NCI-H510A (cell line): ENCODE measurements at regions not wholly inside any gene's neighbourhood (a gene's known extent, or its start where the extent isn't known, plus 50 kb on each side); places are given as distances from the start of the nearest gene placed in this dataset.
"Not testable (repeated sequence)": the region's sequence is repeated elsewhere in the genome, so short reads cannot be mapped to it uniquely, and the experiment has no call there.

Source experiments
- DNase-seq: peaks from one replicate; lab custom pipeline; 2025; lab: John Stamatoyannopoulos, UW

GRCh38 chr1:120465900-120466299, 51.1 kb downstream of the NBPF8 start:
- not testable (repeated sequence) for DNase-seq

- not testable (repeated sequence) for DNase-seq
Measured at GRCh38 chr1:120477663-120478062, 62.8 kb downstream of the NBPF8 start.

GRCh38 chr1:120478400-120478799, 63.6 kb downstream of the NBPF8 start:
- not testable (repeated sequence) for DNase-seq

GRCh38 chr1:120487542-120487941, 72.7 kb downstream of the NBPF8 start:
- DNase-seq, result not testable (repeated sequence)

- not testable (repeated sequence) for DNase-seq
Measured at GRCh38 chr1:120489217-120489616, 74.4 kb downstream of the NBPF8 start.

- not testable (repeated sequence) for DNase-seq
Measured at GRCh38 chr1:120497145-120497544, 82.3 kb downstream of the NBPF8 start.

- not testable (repeated sequence) for DNase-seq
Measured at GRCh38 chr1:120503284-120503683, 88.4 kb downstream of the NBPF8 start.

GRCh38 chr1:120506352-120506751, 91.5 kb downstream of the NBPF8 start:
- DNase-seq, result not testable (repeated sequence)

GRCh38 chr1:120508351-120508750, 93.5 kb downstream of the NBPF8 start:
- DNase-seq, result not testable (repeated sequence)

- not testable (repeated sequence) for DNase-seq
Measured at GRCh38 chr1:120509258-120509657, 94.4 kb downstream of the NBPF8 start.

GRCh38 chr1:120513099-120513498, 98.3 kb downstream of the NBPF8 start:
- not testable (repeated sequence) for DNase-seq

- not testable (repeated sequence) for DNase-seq
Measured at GRCh38 chr1:120513531-120513930, 98.7 kb downstream of the NBPF8 start.

GRCh38 chr1:120519196-120519595, 104.4 kb downstream of the NBPF8 start:
- not testable (repeated sequence) for DNase-seq

GRCh38 chr1:120524416-120524815, 109.6 kb downstream of the NBPF8 start:
- not testable (repeated sequence) for DNase-seq

- not testable (repeated sequence) for DNase-seq
Measured at GRCh38 chr1:120525386-120525785, 110.6 kb downstream of the NBPF8 start.

GRCh38 chr1:120529475-120530089, 114.7 kb downstream of the NBPF8 start:
- not testable (repeated sequence) for DNase-seq

- DNase-seq, result not testable (repeated sequence)
Measured at GRCh38 chr1:120531455-120531854, 116.6 kb downstream of the NBPF8 start.

- DNase-seq, result not testable (repeated sequence)
Measured at GRCh38 chr1:120534361-120535047, 119.7 kb downstream of the NBPF8 start.

GRCh38 chr1:120535052-120535451, 120.2 kb downstream of the NBPF8 start:
- not testable (repeated sequence) for DNase-seq

- DNase-seq, result not testable (repeated sequence)
Measured at GRCh38 chr1:120541394-120541793, 126.6 kb downstream of the NBPF8 start.

GRCh38 chr1:120542365-120542764, 127.5 kb downstream of the NBPF8 start:
- DNase-seq, result not testable (repeated sequence)

- DNase-seq, result not testable (repeated sequence)
Measured at GRCh38 chr1:120542940-120543339, 128.1 kb downstream of the NBPF8 start.

GRCh38 chr1:120544434-120544833, 129.6 kb downstream of the NBPF8 start:
- DNase-seq, result not testable (repeated sequence)
